SK-N-SH (cell line): ENCODE measurements at regions not wholly inside any gene's neighbourhood (a gene's known extent, or its start where the extent isn't known, plus 50 kb on each side); places are given as distances from the start of the nearest gene placed in this dataset.

Source experiments
- CTCF ChIA-PET: fragments of 300-600, 350-600 bp; formaldehyde crosslinking; extraction: SDS; loops from one replicate; lab custom pipeline; 2021; lab: Yijun Ruan, JAX
- POLR2A ChIA-PET: fragments of 350-600 bp; sonication (Branson Sonifier 250); formaldehyde crosslinking; extraction: SDS; loops from one replicate; lab custom pipeline; 2020; ENCODE audit warnings: antibody characterized with exemption, inconsistent platforms; lab: Yijun Ruan, JAX
- DNase-seq: peaks from one replicate; pipeline ENCODE4 v3.0.0; 2012
- H2AFZ ChIP-seq: fragments of 200-600 bp; sonication (generic); 2 replicates; pipeline ENCODE4 v1.8.1; 2016; ENCODE audit warnings: antibody characterized with exemption, mild to moderate bottlenecking, low read depth
- H3F3A ChIP-seq: fragments of 200-600 bp; sonication (generic); replicated peaks from 2 replicates; pipeline ENCODE3; 2016; ENCODE audit warnings: antibody characterized with exemption, mild to moderate bottlenecking; ENCODE audit not compliant: insufficient read depth
- H3K27ac ChIP-seq, 2 experiments: fragments of 200-500 bp in 1 of 2; fragments of 200-600 bp in 1 of 2; sonication (Bioruptor generic) in 1 of 2; sonication (generic), shearing (Covaris generic) in 1 of 2; 2 replicates each; pipeline versions ENCODE4 v1.5.1 to v1.6.1; 2014 to 2016; ENCODE audit warnings: low read depth in 2 of 2, inconsistent platforms in 1 of 2, low read length in 1 of 2, mild to moderate bottlenecking in 1 of 2, mixed read lengths in 1 of 2
- H3K27me3 ChIP-seq: fragments of 200-600 bp; sonication (generic), shearing (Covaris generic); 2 replicates; pipeline ENCODE4 v1.6.1; 2016; ENCODE audit warnings: mixed run types; ENCODE audit not compliant: insufficient read depth
- H3K36me3 ChIP-seq, 2 experiments: fragments of 200-500 bp in 1 of 2; fragments of 200-600 bp in 1 of 2; sonication (Bioruptor generic) in 1 of 2; sonication (generic) in 1 of 2; replicated peaks in 1 of 2; 2 replicates each; pipeline versions ENCODE3 to v1.5.1; 2014 to 2016; ENCODE audit warnings: low read length in 1 of 2, mild to moderate bottlenecking in 1 of 2; ENCODE audit not compliant: insufficient read depth in 2 of 2, control insufficient read depth in 1 of 2
- H3K4me1 ChIP-seq, 2 experiments: fragments of 200-500 bp in 1 of 2; fragments of 200-600 bp in 1 of 2; sonication (Bioruptor generic) in 1 of 2; sonication (generic), shearing (Covaris generic) in 1 of 2; 2 replicates each; pipeline versions ENCODE4 v1.5.1 to v1.6.1; 2014 to 2016; ENCODE audit warnings: low read depth in 1 of 2, low read length in 1 of 2, mixed run types in 1 of 2; ENCODE audit not compliant: insufficient read depth in 2 of 2, control insufficient read depth in 1 of 2
- H3K4me2 ChIP-seq: fragments of 200-600 bp; sonication (generic), shearing (Covaris generic); 2 replicates; pipeline ENCODE4 v1.6.1; 2017; ENCODE audit warnings: mixed run types
- H3K4me3 ChIP-seq, 2 experiments: fragments of 200-500 bp in 1 of 2; fragments of 200-600 bp in 1 of 2; sonication (Bioruptor generic) in 1 of 2; sonication (generic), shearing (Covaris generic) in 1 of 2; 2 replicates each; pipeline versions ENCODE4 v1.5.1 to v1.8.1; 2014 to 2016; ENCODE audit warnings: low read depth in 2 of 2, inconsistent platforms in 1 of 2, low read length in 1 of 2, mild to moderate bottlenecking in 1 of 2, mixed read lengths in 1 of 2, moderate library complexity in 1 of 2
- H3K79me2 ChIP-seq: fragments of 200-600 bp; sonication (generic); 2 replicates; pipeline ENCODE4 v1.8.1; 2017; ENCODE audit warnings: mild to moderate bottlenecking; ENCODE audit not compliant: insufficient read depth
- H3K9ac ChIP-seq: fragments of 200-600 bp; sonication (generic); 2 replicates; pipeline ENCODE4 v1.6.1; 2017; ENCODE audit warnings: mixed run types
- H3K9me2 ChIP-seq: fragments of 200-600 bp; sonication (generic); 2 replicates; pipeline ENCODE4 v1.6.1; 2017; ENCODE audit warnings: mixed run types
- H3K9me3 ChIP-seq: fragments of 200-600 bp; sonication (generic); 2 replicates; pipeline ENCODE4 v1.6.1; 2017; ENCODE audit warnings: mixed run types, mild to moderate bottlenecking, moderate library complexity
- H4K20me1 ChIP-seq: fragments of 200-600 bp; sonication (generic); 2 replicates; pipeline ENCODE4 v1.6.1; 2017; ENCODE audit warnings: mild to moderate bottlenecking, mixed run types; ENCODE audit not compliant: insufficient read depth
- CHD2 ChIP-seq: fragments of 150-350 bp; IDR thresholded peaks from 2 replicates; pipeline ENCODE4 v1.6.1; 2018; ENCODE audit warnings: low read length; ENCODE audit not compliant: partially characterized antibody
- CTCF ChIP-seq: fragments of 200-600 bp; sonication (generic); IDR thresholded peaks from 2 replicates; pipeline ENCODE4 v1.6.1; 2017; ENCODE audit warnings: antibody characterized with exemption, mild to moderate bottlenecking, moderate library complexity
- ELF1 ChIP-seq: IDR thresholded peaks from 2 replicates; pipeline ENCODE4 v1.4.0; 2012
- FOXJ3 ChIP-seq: sonication (generic); formaldehyde crosslinking; IDR thresholded peaks from 2 replicates; pipeline ENCODE4 v1.5.1; 2020; ENCODE audit warnings: mild to moderate bottlenecking, missing genetic modification reagents
- GABPA ChIP-seq: IDR thresholded peaks from 2 replicates; pipeline ENCODE4 v1.4.0; 2012; ENCODE audit warnings: low read depth, mild to moderate bottlenecking
- JUND ChIP-seq: IDR thresholded peaks from 2 replicates; pipeline ENCODE4 v1.4.0; 2012
- MAX ChIP-seq: IDR thresholded peaks from 2 replicates; pipeline ENCODE4 v1.4.0; 2012; ENCODE audit warnings: low read depth
- MEF2A ChIP-seq: IDR thresholded peaks from 2 replicates; pipeline ENCODE4 v1.4.0; 2012; ENCODE audit warnings: low read depth, borderline replicate concordance
- NFIC ChIP-seq: IDR thresholded peaks from 2 replicates; pipeline ENCODE4 v1.4.0; 2012; ENCODE audit warnings: borderline replicate concordance
- PBX3 ChIP-seq: IDR thresholded peaks from 2 replicates; pipeline ENCODE4; 2012
- RCOR1 ChIP-seq: fragments of 150-350 bp; IDR thresholded peaks from 2 replicates; pipeline ENCODE4 v1.6.1; 2017; ENCODE audit warnings: antibody characterized with exemption, low read length
- RFX5 ChIP-seq: IDR thresholded peaks from 2 replicates; pipeline ENCODE4 v1.6.1; 2012; ENCODE audit warnings: mild to moderate bottlenecking, improper control_type of control experiment, low read length
- USF1 ChIP-seq: IDR thresholded peaks from 2 replicates; pipeline ENCODE4 v1.4.0; 2012; ENCODE audit warnings: low read depth, borderline replicate concordance
- YY1 ChIP-seq: IDR thresholded peaks from 2 replicates; pipeline ENCODE4 v1.4.0; 2012; ENCODE audit warnings: low read depth, mild to moderate bottlenecking
- WGBS: methylation state at CpG from one replicate; pipeline ENCODE4 v1.1.6; 2017; ENCODE audit warnings: low lambda C conversion rate; 5-methylcytosine and 5-hydroxymethylcytosine counted together

- no peak for TF ChIP-seq CTCF
- TF ChIP-seq, all 33 proteins: peak for 0
Measured at GRCh38 chr5:71976449-71976848, 130.8 kb upstream of the MAP1B start (continued).

GRCh38 chr5:71977311-71977710, 130.0 kb upstream of the MAP1B start:
- no peaks in the 10 kb centered on the region for H3K36me3 ChIP-seq
- TF ChIP-seq YY1 (no peak), CTCF (no peak), USF1 (no peak), CHD2 (no peak), FOXJ3 (CRISPR knock-in tag) (no peak), NFIC (no peak), PBX3 (no peak), ELF1 (no peak)
- ChIA-PET POLR2A (no interaction called here), CTCF (no interaction called here)
- H3K9me3 ChIP-seq: peaks cover 11% of the 10 kb centered on the region
- H3K9ac ChIP-seq: no peak overlapping the region
- H2AFZ ChIP-seq: no peak overlapping the region
- no peaks in the 10 kb centered on the region for H3K79me2 ChIP-seq
- H3K27ac ChIP-seq: no peak overlapping the region
- H3K9me2 ChIP-seq: no peaks in the 10 kb centered on the region
- H3K4me1 ChIP-seq: no peaks in the 10 kb centered on the region
- DNase-seq: no peak
- H3K27me3 ChIP-seq: no peaks in the 10 kb centered on the region
- H3K4me3 ChIP-seq: no peak overlapping the region
- WGBS: 87% methylated on average over 2 of the region's 2 CpGs
- no peak overlapping the region for H3K4me2 ChIP-seq
- no peaks in the 10 kb centered on the region for H3F3A ChIP-seq
- no peaks in the 10 kb centered on the region for H4K20me1 ChIP-seq

GRCh38 chr5:71978216-71978615, 129.1 kb upstream of the MAP1B start:
- TF ChIP-seq MEF2A (no peak), MAX (no peak), ELF1 (no peak), JUND (no peak), RFX5 (no peak), CTCF (no peak), RCOR1 (no peak), GABPA (no peak)
- Histone ChIP-seq H4K20me1 (no peaks in the 10 kb centered on the region), H3F3A (no peaks in the 10 kb centered on the region), H3K4me3 (no peak overlapping the region), H3K27me3 (no peaks in the 10 kb centered on the region), H3K27ac (no peak overlapping the region), H3K9me2 (no peaks in the 10 kb centered on the region), H3K9me3 (peaks cover 16% of the 10 kb centered on the region), H3K9ac (no peak overlapping the region), H3K36me3 (no peaks in the 10 kb centered on the region), H2AFZ (no peak overlapping the region), H3K79me2 (no peaks in the 10 kb centered on the region), H3K4me1 (no peaks in the 10 kb centered on the region), H3K4me2 (no peak overlapping the region)
- CTCF ChIA-PET: interaction anchor here (0.7 kb wide), 1 partner anchor 11 kb away, joined by 3 read pairs; no protein-coding TSS in a partner anchor
- POLR2A ChIA-PET: no interaction called here
- no peak for DNase-seq
- WGBS: 72% methylated on average over 1 of the region's 1 CpG
